SK-N-SH treated with all-trans-retinoic acid at 6 μM for 48 hours (cell line): ENCODE measurements at regions not wholly inside any gene's neighbourhood (a gene's known extent, or its start where the extent isn't known, plus 50 kb on each side); places are given as distances from the start of the nearest gene placed in this dataset.

Experiments
- ARNTL ChIP-seq: fragments of 450-650 bp; formaldehyde crosslinking; IDR thresholded peaks from 2 replicates; pipeline ENCODE4 v1.5.0; 2020; ENCODE audit warnings: low read depth, mild to moderate bottlenecking, moderate library complexity, borderline replicate concordance
- PPARA ChIP-seq: fragments of 250-450 bp; sonication (Bioruptor Pico); IDR thresholded peaks from 2 replicates; pipeline ENCODE4 v1.5.0; 2020; ENCODE audit warnings: mild to moderate bottlenecking, borderline replicate concordance
- TSHZ2 ChIP-seq: fragments of 250-450 bp; sonication (Bioruptor Pico); IDR thresholded peaks from 2 replicates; pipeline ENCODE4 v1.5.0; 2020; ENCODE audit warnings: mild to moderate bottlenecking, moderate library complexity
- ZC3H10 ChIP-seq: fragments of 250-450 bp; sonication (Bioruptor Pico); IDR thresholded peaks from 2 replicates; pipeline ENCODE4 v1.5.1; 2021; ENCODE audit warnings: mild to moderate bottlenecking, moderate library complexity
- TF ChIP-seq, protein P1 (sequence below): fragments of 250-450 bp; sonication (Bioruptor Pico); IDR thresholded peaks from 2 replicates; pipeline ENCODE4 v1.5.1; 2020; ENCODE audit warnings: low read depth, mild to moderate bottlenecking, moderate library complexity
- TF ChIP-seq, protein P2 (sequence below): fragments of 250-450 bp; sonication (Bioruptor Pico); IDR thresholded peaks from 2 replicates; pipeline ENCODE4 v1.8.0; 2020; ENCODE audit warnings: mild to moderate bottlenecking, moderate library complexity, borderline replicate concordance

DNA sequence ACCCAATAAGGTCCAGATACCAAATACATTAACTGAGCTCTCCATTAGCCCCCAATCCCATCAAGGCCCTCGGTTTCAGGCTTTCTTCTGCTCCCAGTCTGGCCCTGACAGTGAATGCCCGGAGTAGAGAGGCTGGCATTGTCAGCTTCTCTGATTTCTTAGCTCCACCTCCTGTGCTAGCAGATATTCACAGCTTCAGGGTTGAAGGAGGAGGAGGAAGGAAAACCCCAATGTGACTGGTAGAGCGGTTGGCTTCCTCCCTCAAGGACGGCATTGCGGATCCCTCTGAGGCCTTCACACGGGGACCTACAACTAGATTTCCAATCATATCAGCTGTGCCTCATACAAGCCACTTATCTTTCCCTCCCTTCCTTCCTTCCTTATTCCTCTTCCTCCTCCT lies 164.1 kb upstream of the SYNDIG1 start:
- TF ChIP-seq PPARA (CRISPR knock-in tag) (no peak), ZC3H10 (no peak), ARNTL (CRISPR knock-in tag) (no peak), TSHZ2 (CRISPR knock-in tag) (no peak)
- TF ChIP-seq, protein P1, sequence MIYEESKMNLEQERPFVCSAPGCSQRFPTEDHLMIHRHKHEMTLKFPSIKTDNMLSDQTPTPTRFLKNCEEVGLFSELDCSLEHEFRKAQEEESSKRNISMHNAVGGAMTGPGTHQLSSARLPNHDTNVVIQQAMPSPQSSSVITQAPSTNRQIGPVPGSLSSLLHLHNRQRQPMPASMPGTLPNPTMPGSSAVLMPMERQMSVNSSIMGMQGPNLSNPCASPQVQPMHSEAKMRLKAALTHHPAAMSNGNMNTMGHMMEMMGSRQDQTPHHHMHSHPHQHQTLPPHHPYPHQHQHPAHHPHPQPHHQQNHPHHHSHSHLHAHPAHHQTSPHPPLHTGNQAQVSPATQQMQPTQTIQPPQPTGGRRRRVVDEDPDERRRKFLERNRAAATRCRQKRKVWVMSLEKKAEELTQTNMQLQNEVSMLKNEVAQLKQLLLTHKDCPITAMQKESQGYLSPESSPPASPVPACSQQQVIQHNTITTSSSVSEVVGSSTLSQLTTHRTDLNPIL: no peak
- TF ChIP-seq, protein P2, sequence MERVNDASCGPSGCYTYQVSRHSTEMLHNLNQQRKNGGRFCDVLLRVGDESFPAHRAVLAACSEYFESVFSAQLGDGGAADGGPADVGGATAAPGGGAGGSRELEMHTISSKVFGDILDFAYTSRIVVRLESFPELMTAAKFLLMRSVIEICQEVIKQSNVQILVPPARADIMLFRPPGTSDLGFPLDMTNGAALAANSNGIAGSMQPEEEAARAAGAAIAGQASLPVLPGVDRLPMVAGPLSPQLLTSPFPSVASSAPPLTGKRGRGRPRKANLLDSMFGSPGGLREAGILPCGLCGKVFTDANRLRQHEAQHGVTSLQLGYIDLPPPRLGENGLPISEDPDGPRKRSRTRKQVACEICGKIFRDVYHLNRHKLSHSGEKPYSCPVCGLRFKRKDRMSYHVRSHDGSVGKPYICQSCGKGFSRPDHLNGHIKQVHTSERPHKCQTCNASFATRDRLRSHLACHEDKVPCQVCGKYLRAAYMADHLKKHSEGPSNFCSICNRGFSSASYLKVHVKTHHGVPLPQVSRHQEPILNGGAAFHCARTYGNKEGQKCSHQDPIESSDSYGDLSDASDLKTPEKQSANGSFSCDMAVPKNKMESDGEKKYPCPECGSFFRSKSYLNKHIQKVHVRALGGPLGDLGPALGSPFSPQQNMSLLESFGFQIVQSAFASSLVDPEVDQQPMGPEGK (CRISPR knock-in tag): no peak
